Breast epithelium (tissue), 4 donors: ENCODE measurements at regions not wholly inside any gene's neighbourhood (a gene's known extent, or its start where the extent isn't known, plus 50 kb on each side); places are given as distances from the start of the nearest gene placed in this dataset.

Experiments used
- DNase-seq, 2 donors: peaks; one replicate each; pipeline ENCODE4 v3.0.0-alpha.2; 2019; ENCODE audit warnings: low spot score in 2 of 2
- H3K27ac ChIP-seq, 2 donors: fragments of 200-600 bp; sonication (generic) in 1 of 2; one replicate each; pipeline ENCODE4 v1.5.1; 2016 to 2019; ENCODE audit warnings: mild to moderate bottlenecking in 1 of 2
- H3K27me3 ChIP-seq, 2 donors: fragments of 200-600 bp; sonication (generic) in 1 of 2; one replicate each; pipeline versions ENCODE4 v1.5.1 to v1.6.0; 2017 to 2019; ENCODE audit warnings: control low read depth in 1 of 2, mild to moderate bottlenecking in 1 of 2
- H3K36me3 ChIP-seq: fragments of 200-600 bp; one replicate; pipeline ENCODE4 v1.5.1; 2019
- H3K4me1 ChIP-seq, 2 donors: fragments of 200-600 bp; sonication (generic); one replicate each; pipeline ENCODE4 v1.5.1; 2016 to 2019; ENCODE audit warnings: control low read depth in 1 of 2
- H3K4me3 ChIP-seq, 3 donors: fragments of 200-600 bp; sonication (generic); 1 replicate in 2 of 3; 2 replicates in 1 of 3; pipeline ENCODE4 v1.5.1; 2016 to 2019; ENCODE audit warnings: mild to moderate bottlenecking in 3 of 3, moderate library complexity in 2 of 3
- H3K9me3 ChIP-seq, 2 donors: fragments of 200-600 bp; sonication (generic) in 1 of 2; one replicate each; pipeline ENCODE4 v1.5.1; 2016 to 2019; ENCODE audit warnings: control low read depth in 1 of 2
- POLR2A ChIP-seq: fragments of 450-650 bp; IDR thresholded peaks from one replicate; pipeline ENCODE4 v1.6.1; 2016; ENCODE audit warnings: antibody characterized with exemption, mild to moderate bottlenecking, moderate library complexity
- POLR2AphosphoS5 ChIP-seq, 3 donors: sonication (generic); formaldehyde crosslinking; IDR thresholded peaks; one replicate each; pipeline ENCODE4 v1.6.1; 2017; ENCODE audit warnings: antibody characterized with exemption in 3 of 3
- intact Hi-C: fragments of 100-400 bp; cut with DNase I; formaldehyde crosslinking; loops from one replicate; pipeline ENCODE4 v1.15.1; 2023; ENCODE audit warnings: low total_unique reads
- TF ChIP-seq, protein P1 (sequence below), 3 donors: fragments of 450-650 bp; IDR thresholded peaks; one replicate each; pipeline ENCODE4 v1.5.1; 2016 to 2017; ENCODE audit warnings: antibody characterized with exemption in 3 of 3, mild to moderate bottlenecking in 3 of 3, moderate library complexity in 3 of 3

DNA sequence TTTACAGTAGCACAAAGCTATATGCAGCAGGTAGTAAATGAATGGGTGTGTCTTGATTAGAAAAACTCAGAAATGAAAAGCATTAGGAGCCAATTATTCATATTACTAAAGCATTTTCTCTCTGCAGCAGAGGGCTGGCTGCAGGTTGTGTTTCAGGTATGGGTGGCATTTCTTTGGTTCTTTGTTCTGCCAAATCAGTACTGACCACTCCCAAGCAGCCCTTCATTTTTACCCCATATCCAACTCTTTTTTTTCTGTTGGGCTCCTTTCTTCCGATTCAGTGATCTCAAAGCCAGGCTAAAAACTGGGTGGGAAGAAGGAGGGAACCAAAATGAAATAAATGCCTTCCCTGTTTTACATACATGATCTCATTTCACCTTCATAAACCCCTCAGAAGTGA is 162.3 kb downstream of the SPRY1 start:
- TF ChIP-seq POLR2AphosphoS5 (IDR thresholded peaks at IDR 0.05) = no peak
- TF ChIP-seq, protein P1, sequence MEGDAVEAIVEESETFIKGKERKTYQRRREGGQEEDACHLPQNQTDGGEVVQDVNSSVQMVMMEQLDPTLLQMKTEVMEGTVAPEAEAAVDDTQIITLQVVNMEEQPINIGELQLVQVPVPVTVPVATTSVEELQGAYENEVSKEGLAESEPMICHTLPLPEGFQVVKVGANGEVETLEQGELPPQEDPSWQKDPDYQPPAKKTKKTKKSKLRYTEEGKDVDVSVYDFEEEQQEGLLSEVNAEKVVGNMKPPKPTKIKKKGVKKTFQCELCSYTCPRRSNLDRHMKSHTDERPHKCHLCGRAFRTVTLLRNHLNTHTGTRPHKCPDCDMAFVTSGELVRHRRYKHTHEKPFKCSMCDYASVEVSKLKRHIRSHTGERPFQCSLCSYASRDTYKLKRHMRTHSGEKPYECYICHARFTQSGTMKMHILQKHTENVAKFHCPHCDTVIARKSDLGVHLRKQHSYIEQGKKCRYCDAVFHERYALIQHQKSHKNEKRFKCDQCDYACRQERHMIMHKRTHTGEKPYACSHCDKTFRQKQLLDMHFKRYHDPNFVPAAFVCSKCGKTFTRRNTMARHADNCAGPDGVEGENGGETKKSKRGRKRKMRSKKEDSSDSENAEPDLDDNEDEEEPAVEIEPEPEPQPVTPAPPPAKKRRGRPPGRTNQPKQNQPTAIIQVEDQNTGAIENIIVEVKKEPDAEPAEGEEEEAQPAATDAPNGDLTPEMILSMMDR (IDR thresholded peaks at IDR 0.05) = no peak
- TF ChIP-seq POLR2A = no peak
- peaks cover 6 to 11% of the 10 kb centered on the region in 2 donors for H3K4me1 ChIP-seq
- no peak overlapping the region for H3K27ac ChIP-seq
- intact Hi-C loops = no loop called here
- H3K36me3 ChIP-seq = no peaks in the 10 kb centered on the region
- no peak for DNase-seq
- H3K27me3 ChIP-seq = no peaks in the 10 kb centered on the region
- no peaks in the 10 kb centered on the region for H3K9me3 ChIP-seq
- H3K4me3 ChIP-seq = no peak overlapping the region

DNA sequence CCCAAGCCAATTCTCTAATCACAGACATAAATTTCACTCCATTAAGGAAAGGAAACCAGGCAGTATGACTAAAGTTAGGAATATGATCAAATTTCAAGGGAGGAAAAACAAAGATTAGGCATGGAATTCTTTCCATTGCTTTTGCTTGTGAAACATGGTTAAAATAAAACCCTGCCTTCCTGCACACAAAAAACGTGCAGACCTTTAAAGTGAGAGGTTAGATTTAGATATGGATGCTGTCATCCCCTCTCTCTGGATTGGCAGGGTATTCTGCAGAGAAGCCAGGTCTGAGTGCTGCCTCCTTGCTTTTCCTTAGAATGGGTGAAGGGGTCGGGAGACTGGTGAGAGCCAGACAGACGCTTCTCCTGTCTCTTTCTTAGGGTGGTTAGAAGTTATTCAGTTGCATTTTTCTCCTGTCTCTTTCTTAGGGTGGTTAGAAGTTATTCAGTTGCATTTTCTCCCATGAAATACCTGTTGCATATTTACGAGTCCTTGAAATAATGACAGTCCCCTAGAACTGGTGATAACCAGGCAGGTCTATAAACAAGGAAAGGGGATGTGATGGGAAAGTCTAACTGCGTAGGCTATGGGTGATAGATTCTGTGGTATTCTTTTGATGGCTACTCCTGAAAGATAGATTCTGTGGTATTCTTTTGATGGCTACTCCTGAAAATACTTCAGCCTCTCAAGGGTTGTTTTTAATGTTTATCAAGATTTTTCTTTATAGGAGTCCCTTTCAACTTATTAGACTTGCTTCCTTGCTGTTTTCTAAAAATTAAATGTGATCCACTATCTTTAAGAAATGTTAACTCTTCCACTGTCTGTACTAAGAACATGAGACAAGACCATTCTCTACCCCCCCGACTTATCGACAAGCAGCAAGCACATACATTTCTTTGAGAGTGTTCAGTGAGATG is 163.6 kb downstream of the SPRY1 start:
- Histone ChIP-seq H3K27ac (no peak overlapping the region), H3K36me3 (no peaks in the 10 kb centered on the region), H3K4me1 (peaks cover 0 to 6% of the 10 kb centered on the region in 2 donors), H3K9me3 (no peaks in the 10 kb centered on the region), H3K27me3 (no peaks in the 10 kb centered on the region), H3K4me3 (no peak overlapping the region)
- DNase-seq = no peak
- no peak for TF ChIP-seq POLR2A
- TF ChIP-seq POLR2AphosphoS5 (IDR thresholded peaks at IDR 0.05) = no peak
- TF ChIP-seq, protein P1 (IDR thresholded peaks at IDR 0.05) = no peak
- intact Hi-C loops = no loop called here

DNA sequence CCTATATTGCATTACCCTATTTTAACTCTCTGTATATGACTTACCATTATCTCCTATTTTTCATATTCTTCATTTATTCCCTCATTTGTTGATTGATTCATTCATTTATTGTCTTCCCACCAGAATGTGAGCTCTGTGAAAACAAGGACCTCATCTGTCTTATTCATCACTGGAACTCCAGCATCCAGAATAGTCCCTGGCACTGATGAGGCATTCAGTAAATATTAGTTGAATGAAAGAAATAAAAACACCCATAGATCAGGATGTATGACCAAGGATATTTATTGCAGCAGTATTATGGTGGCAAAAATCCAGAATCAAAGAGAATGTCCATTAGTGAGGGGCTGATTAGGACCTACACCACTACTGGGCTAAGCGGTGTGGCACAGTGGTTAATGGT is 164.9 kb downstream of the SPRY1 start:
- Histone ChIP-seq H3K36me3 (no peaks in the 10 kb centered on the region), H3K27ac (no peak overlapping the region), H3K4me3 (no peak overlapping the region), H3K27me3 (no peaks in the 10 kb centered on the region), H3K9me3 (no peaks in the 10 kb centered on the region), H3K4me1 (no peaks in the 10 kb centered on the region)
- no peak for TF ChIP-seq POLR2A
- no peak for TF ChIP-seq POLR2AphosphoS5 (IDR thresholded peaks at IDR 0.05)
- TF ChIP-seq, protein P1 (IDR thresholded peaks at IDR 0.05) = no peak
- intact Hi-C loops = no loop called here
- no peak for DNase-seq

DNA sequence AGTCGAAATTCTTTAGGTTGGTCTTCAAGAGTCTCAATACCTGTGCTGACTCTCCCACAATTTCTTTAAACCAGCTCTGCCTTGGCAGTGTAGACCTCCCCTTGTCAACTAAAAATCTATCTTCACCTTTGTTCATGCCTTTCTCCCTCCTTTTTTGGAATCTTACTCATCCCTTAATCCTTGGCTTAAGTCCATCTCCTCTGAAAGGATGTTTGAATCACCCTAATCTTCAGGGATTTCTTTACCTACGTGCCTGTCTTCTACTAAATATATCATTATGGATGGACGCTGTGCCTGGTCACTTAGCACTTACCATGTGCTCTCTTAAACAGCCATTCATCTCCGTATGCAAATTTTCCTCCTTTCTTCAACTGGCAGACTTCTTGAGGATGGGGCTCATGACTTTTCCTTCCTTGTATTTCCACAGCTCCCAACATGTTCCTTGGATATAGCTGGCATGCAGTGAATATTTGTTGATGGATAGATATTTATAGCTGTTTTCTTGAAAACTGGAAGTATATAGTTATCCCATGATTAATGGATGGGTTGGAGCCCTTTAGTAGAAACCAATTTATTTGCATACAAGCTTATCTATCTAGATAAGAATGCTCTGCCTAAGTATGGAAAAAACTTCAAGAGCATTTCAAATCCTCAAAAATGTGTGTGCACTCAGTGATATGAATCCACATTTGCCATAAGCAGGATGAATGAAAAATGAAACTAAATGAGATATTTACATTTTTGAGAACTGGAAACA is 166.6 kb downstream of the SPRY1 start:
- Histone ChIP-seq H3K9me3 (no peaks in the 10 kb centered on the region), H3K27ac (no peak overlapping the region), H3K4me1 (no peaks in the 10 kb centered on the region), H3K4me3 (no peak overlapping the region), H3K27me3 (no peaks in the 10 kb centered on the region), H3K36me3 (no peaks in the 10 kb centered on the region)
- DNase-seq = no peak
- TF ChIP-seq, protein P1 (IDR thresholded peaks at IDR 0.05) = no peak
- TF ChIP-seq POLR2AphosphoS5 (IDR thresholded peaks at IDR 0.05) (no peak), POLR2A (no peak)
- intact Hi-C loops = no loop called here
